Parathyroid adenoma (tissue), 2 donors: ENCODE measurements at regions not wholly inside any gene's neighbourhood (a gene's known extent, or its start where the extent isn't known, plus 50 kb on each side); places are given as distances from the start of the nearest gene placed in this dataset.

Source experiments
- H2AFZ ChIP-seq: fragments of 300-600 bp; sonication (generic); one replicate; pipeline ENCODE4 v1.7.0; 2017; ENCODE audit warnings: antibody characterized with exemption, mild to moderate bottlenecking
- H3K27ac ChIP-seq: fragments of 300-600 bp; sonication (generic); one replicate; pipeline ENCODE4 v1.7.0; 2017
- H3K27me3 ChIP-seq: fragments of 300-600 bp; sonication (generic); one replicate; pipeline ENCODE4 v1.7.0; 2017; ENCODE audit warnings: low read length; ENCODE audit not compliant: control insufficient read depth, insufficient read depth
- H3K36me3 ChIP-seq: fragments of 300-600 bp; sonication (generic); one replicate; pipeline ENCODE4 v1.7.0; 2017; ENCODE audit warnings: low read length; ENCODE audit not compliant: control insufficient read depth, insufficient read depth
- H3K4me1 ChIP-seq: fragments of 300-600 bp; sonication (generic); one replicate; pipeline ENCODE4 v1.7.0; 2017; ENCODE audit warnings: control low read depth
- H3K4me2 ChIP-seq: fragments of 300-600 bp; sonication (generic); one replicate; pipeline ENCODE4 v1.7.0; 2017; ENCODE audit warnings: low read length
- H3K4me3 ChIP-seq: fragments of 300-600 bp; sonication (generic); one replicate; pipeline ENCODE4 v1.7.0; 2017; ENCODE audit warnings: low read depth, low read length
- H3K79me2 ChIP-seq: fragments of 300-600 bp; sonication (generic); one replicate; pipeline ENCODE4 v1.7.0; 2017; ENCODE audit warnings: control low read depth
- H3K9ac ChIP-seq: fragments of 300-600 bp; sonication (generic); one replicate; pipeline ENCODE4 v1.7.0; 2017; ENCODE audit warnings: mild to moderate bottlenecking
- H3K9me3 ChIP-seq: fragments of 300-600 bp; sonication (generic); one replicate; pipeline ENCODE4 v1.7.0; 2017; ENCODE audit warnings: low read length; ENCODE audit not compliant: control insufficient read depth
- CTCF ChIP-seq: fragments of 300-600 bp; sonication (generic); IDR thresholded peaks from one replicate; pipeline ENCODE4 v1.7.0; 2017; ENCODE audit warnings: antibody characterized with exemption, mild to moderate bottlenecking
- donor health status: primary hyperparathyroidism.

- TF ChIP-seq CTCF, result no peak
- H3K4me1 ChIP-seq, result no peaks in the 10 kb centered on the region
- H3K9ac ChIP-seq, result no peak overlapping the region
- H3K4me3 ChIP-seq, result no peak overlapping the region
- H3K4me2 ChIP-seq, result no peak overlapping the region
- no peaks in the 10 kb centered on the region for H3K9me3 ChIP-seq
- no peak overlapping the region for H2AFZ ChIP-seq
- no peak overlapping the region for H3K27ac ChIP-seq
- H3K36me3 ChIP-seq, result no peaks in the 10 kb centered on the region
- H3K27me3 ChIP-seq, result peaks cover 3% of the 10 kb centered on the region
- H3K79me2 ChIP-seq, result no peaks in the 10 kb centered on the region
Observed at GRCh38 chr12:114981036-114981435, 297.1 kb upstream of the TBX3 start.

- Histone ChIP-seq H3K4me1 (no peaks in the 10 kb centered on the region), H2AFZ (no peak overlapping the region), H3K4me2 (no peak overlapping the region), H3K9me3 (no peaks in the 10 kb centered on the region), H3K79me2 (no peaks in the 10 kb centered on the region), H3K4me3 (no peak overlapping the region), H3K36me3 (no peaks in the 10 kb centered on the region), H3K27ac (no peak overlapping the region), H3K9ac (no peak overlapping the region), H3K27me3 (peaks cover 3% of the 10 kb centered on the region)
- no peak for TF ChIP-seq CTCF
Observed at GRCh38 chr12:114976959-114977358, 293.0 kb upstream of the TBX3 start.

- Histone ChIP-seq H3K4me1 (no peaks in the 10 kb centered on the region), H3K79me2 (no peaks in the 10 kb centered on the region), H3K36me3 (no peaks in the 10 kb centered on the region), H3K27me3 (peaks cover 3% of the 10 kb centered on the region), H3K9me3 (no peaks in the 10 kb centered on the region), H3K4me2 (no peak overlapping the region), H3K27ac (no peak overlapping the region), H3K4me3 (no peak overlapping the region), H2AFZ (no peak overlapping the region), H3K9ac (no peak overlapping the region)
- no peak for TF ChIP-seq CTCF
Observed at GRCh38 chr12:114976372-114976771, 292.4 kb upstream of the TBX3 start.

GRCh38 chr12:114975640-114976310 is 291.8 kb upstream of the TBX3 start:
- Histone ChIP-seq H3K4me3 (no peak overlapping the region), H3K79me2 (no peaks in the 10 kb centered on the region), H3K4me1 (no peaks in the 10 kb centered on the region), H3K9ac (no peak overlapping the region), H3K27ac (no peak overlapping the region), H3K4me2 (no peak overlapping the region), H2AFZ (no peak overlapping the region), H3K36me3 (no peaks in the 10 kb centered on the region), H3K27me3 (peaks cover 3% of the 10 kb centered on the region), H3K9me3 (no peaks in the 10 kb centered on the region)
- TF ChIP-seq CTCF, result no peak
